HG02678 (cell line): ENCODE measurements at regions not wholly inside any gene's neighbourhood (a gene's known extent, or its start where the extent isn't known, plus 50 kb on each side); places are given as distances from the start of the nearest gene placed in this dataset.

ENCODE experiments used
- ATAC-seq: cut with Tn5 transposase; IDR thresholded peaks from one replicate; pipeline ENCODE4 v1.9.1; 2021; ENCODE audit warnings: mild to moderate bottlenecking, moderate library complexity; ENCODE audit not compliant: unreplicated experiment

DNA sequence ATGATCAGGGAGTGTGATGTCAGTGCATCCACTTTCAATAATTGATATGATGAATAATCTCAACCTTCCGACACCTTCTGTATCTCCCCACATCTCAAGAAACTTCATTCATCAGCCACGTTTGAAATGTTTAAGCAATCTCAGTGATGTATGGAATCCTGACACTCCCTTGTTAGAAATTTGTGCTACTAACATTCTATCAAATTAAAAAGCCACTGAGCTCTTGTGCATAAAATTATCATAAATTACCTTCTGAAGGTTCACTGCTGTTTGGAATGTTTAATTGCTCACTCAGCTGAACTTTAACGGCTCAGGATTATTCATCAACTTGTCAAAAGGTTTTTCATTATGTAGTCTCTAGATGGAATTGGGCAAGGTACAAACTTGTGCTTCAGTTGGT lies 108.4 kb upstream of the DPH6 start:
- no peak for ATAC-seq

DNA sequence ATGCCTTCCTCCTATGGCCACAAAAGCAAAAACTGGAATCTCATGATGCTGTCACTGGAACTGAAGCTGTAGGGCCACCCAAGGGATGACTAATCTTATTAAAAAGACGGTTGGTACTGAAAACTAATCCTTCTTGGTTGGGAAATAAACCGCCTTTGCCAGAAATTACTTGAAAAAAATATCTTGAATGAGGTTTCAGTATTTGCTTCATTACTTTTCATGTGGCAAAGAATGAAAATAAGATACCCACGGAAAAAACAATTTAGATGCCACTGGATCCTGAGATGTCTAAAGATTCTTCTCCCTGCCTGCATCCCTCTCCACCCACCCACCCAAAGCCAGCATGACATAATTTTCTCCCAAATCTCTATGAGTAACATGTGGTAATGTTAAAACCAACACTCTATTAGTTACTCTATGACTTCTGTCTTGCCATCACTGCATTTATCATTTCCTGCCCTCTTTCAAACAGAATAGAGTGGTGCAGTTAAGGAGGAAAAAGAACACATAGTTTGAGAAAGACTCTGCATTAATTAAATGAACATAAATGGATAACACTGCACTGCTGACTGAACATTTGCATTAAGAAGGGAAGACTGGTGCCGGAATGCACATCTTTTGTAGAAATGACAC lies 111.8 kb upstream of the DPH6 start:
- no peak for ATAC-seq

DNA sequence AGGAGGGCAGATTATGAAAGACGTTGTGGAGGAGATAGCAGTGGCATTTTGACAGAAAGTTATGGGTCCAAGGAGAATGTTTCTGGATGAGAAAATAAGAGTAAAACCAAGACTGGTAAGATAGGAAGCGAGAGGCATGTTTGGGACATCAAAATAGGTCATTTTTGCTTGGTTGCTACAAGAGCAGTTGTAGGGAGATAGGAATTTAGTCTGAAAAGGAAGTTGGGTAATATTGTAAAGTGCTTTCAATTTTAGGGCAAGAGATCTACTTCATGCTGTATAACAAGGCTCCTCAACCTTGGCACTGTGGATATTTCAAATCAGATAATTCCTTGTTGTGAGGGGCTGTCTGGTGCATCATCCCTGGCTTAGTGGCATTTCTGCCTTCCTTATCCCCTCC lies 118.0 kb upstream of the DPH6 start:
- no peak for ATAC-seq

DNA sequence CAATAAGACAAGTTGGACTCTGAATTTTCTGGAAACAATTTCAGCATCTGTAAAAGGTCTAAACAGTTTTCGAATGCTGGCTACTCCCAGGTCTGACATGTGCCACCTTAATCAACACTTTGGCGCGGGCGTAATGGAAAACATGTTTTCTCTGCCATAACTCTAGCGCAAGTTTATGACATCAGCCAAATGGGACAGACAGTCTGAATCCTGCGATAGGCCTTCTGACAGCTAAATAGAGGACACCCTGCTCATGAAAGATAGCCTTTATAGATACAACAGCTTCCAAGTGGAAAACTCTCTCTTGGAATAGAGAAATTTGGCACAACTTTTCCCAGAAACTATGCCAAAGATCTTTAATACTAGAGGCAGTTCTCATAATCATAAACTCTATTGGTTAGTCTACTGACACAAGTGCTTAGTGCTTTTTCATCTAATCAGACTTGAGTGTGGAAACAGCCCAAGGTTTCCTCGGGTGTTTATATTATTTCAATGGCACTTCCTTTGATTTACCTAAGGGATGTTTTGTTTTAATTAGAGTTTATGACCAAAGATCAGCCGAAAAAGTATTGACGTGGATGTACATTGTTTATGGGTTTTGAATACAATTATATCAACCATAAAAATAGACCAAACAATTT lies 120.1 kb upstream of the DPH6 start:
- no peak for ATAC-seq

DNA sequence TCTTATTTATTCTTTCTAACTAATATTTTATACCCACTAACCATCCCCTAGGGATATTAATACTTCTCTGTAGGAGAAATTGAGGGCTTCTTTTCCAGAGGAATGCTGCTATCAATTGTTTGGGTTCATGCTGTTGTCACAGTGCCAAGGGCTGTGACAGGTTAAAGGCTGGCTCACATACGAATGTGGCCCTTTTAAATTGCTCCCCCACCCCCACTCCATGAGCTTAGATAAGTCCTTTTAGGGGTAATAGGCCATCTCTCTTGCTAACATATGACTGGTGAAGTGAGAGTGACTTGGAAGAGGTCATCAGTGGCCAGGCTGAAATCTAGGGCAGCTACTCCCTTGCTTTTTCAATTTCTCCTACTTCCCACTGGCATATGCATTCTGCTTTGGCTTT lies 121.9 kb upstream of the DPH6 start:
- no peak for ATAC-seq

DNA sequence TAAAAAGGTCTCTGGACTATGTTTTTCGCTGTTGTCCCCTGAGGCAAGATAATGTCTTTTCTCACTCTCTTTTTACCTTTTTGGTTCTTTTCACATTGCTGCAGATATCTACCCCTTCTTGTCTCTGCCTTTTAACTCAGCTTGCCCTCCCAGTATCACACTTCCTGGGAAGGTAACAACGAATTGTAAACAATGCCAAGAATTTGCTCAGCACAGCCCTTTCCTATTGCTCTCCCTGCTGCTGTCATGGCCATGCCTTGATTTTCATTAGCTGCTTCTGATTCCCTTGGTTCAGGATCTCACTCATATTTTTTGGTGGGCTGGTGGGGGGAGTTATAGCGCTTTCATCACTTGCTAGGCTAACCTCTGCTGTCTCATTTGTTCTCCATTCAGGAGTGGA lies 123.1 kb upstream of the DPH6 start:
- no peak for ATAC-seq

DNA sequence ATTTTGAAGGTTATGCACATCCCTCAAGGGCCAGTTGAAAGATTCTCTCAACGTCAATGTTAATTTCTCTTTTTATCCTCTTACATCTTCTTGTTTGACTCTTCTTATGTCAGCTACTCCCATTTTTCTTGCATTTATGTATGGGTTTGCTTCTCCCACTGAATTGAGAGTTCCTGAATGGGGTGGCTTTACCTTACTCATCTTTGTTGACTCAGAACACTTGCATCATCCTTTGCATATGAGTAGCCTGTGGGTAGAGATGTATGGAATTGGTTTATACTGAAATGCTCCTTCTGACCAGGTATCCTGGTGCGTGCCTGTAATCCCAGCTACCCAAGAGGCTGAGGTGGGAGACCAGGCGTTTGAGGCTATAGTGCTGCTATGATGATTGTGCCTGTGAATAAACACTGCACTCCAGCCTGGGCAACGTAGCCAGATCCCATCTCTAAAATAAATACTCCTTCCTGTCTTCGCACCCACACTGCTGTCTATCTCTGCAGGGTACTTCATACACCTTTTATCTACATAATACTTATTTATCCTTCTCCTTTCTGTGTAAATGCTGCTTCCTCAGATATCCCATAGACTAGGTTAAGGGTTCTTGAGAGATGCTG lies 123.6 kb upstream of the DPH6 start:
- ATAC-seq: no peak

DNA sequence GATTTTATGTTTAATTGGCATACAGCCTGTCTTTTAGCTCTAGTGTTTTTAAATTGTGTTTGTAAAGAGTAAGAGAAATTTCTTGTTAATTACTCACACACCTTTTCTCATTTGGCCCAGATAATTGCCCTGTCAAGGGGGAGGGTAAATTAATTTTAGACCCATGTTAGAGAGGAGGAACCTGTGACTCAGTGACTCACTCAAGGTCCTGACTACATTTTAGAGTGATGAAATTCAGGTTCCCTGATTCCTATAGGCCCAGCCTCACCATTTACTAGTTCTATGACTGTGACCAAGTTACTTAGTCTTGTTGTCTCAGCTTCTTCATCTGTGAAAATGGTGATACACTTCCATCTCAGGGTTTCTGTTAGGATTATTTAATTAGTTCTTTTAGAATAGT lies 125.2 kb upstream of the DPH6 start:
- no peak for ATAC-seq

DNA sequence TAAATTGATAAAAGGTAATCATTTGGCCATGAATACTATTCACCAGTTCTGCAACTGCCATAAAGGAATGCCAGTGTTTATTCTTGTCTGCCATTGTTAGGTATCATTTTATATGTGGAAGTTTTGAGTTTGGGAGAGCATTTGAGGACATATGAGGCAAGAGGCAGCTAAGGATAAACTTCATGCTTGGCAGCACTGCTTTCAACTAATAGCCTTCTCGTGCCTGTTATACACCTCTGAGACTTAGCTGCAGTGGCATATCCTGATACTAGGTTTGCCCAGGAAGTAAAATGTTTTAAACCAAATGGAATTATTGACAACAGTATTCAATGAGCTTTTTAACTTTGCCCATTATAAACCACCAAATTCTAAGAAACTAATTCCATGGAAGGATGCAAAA lies 126.0 kb upstream of the DPH6 start:
- no peak for ATAC-seq

DNA sequence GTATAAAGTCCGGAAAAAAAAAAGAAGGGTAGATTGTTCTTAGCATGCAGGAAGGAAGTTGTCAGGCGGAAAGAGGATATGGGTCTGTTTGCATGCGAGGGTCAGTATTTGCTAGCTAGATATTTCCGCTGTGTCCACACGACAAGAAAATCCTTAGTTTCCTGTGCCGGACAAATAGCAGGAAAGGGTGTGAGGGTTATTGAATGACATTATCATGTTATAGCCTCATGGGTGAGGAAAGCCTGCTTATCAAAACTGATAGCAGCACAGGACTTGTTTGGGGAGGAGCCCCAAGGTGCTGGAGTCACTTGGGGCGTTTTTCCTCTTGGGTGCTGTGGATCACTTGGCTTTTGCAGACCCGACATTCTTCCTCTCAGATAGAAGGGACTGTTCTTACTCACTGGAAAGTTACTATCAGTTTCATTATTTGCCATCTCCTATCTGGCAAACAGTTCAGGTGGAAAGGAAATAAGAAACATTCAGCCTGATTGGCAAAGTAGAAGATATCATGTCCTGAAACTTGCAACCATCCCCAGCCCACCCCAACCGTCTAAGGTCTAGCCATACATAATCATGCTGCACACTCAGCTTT lies 127.2 kb upstream of the DPH6 start:
- ATAC-seq: peak; percentile 74

DNA sequence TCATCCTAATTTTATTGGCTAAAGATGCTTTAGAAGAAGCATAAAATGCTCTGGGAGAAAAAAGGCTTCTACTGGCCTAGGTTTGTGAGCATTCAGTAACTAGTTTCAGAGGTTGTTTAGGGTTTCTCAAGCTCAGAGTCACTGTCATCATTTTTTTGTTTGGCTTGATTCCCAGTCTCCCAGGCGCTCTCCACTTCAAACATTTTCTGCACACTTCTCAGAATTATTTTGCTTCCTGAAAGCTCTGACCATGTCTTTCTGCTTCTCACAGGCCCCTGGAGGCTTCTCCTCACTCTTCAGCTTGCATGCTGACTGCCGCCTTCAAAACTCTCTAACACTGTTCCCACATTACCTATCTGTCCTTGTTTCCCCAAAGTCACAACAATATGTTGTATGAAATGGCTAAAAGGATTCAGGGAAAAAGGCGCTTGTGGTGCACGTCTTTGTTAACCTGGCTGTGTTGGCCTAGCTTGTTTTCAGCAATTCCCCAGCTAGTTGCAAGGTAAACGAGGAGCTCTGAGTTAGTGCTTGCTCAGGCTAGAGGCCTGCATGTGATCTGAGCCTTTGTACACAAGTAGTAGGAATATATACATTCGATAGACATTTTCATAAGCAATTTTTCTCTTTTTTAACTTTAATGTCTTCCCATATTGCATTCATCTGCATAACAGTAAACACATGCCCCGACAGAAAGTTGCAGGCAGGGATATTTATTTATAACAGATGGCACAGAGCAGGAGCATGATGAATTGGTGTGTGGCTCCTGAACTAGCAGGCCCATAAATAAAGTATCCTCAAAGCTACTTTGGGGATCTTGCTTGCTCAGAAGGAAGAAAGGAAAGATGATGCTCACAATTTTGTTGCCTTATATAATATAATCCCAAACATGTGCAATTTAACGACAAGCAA lies 129.2 kb upstream of the DPH6 start:
- ATAC-seq: no peak

DNA sequence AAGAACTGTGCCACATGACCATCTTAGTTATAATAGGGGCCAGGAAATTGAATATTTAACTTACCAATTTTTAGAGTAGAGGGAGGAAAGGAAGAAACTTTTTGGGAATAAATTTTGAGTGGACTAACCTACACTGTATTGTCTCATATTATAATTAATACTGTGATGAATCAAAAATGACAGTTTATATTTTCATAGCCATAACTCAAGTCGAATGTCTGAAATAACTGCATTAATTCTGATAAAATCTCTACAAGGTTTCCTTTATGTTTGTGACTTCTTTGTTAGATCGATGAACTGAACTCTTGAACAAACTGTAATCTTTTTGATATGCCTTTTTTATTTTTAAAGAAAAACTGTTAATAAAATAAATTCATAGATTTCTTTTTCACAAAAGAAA lies 132.8 kb upstream of the DPH6 start:
- no peak for ATAC-seq

DNA sequence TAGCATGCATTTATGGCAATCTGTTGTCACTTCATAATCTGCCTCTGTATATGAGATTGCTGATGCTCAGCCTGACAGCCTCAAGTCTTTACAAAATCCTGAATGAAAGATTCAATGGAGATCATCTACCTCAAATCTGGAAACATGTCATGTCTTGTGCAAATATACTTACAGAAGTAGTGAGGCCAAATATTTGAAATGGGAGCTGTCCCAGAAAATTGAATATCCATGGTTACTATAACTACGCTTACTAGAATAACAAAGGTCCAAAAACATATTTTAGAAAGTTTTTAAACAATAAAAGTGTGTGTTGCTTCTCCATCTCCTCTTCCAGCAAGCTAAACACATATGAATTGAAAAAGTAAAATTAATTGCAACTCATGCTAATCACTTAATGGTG lies 133.2 kb upstream of the DPH6 start:
- no peak for ATAC-seq

DNA sequence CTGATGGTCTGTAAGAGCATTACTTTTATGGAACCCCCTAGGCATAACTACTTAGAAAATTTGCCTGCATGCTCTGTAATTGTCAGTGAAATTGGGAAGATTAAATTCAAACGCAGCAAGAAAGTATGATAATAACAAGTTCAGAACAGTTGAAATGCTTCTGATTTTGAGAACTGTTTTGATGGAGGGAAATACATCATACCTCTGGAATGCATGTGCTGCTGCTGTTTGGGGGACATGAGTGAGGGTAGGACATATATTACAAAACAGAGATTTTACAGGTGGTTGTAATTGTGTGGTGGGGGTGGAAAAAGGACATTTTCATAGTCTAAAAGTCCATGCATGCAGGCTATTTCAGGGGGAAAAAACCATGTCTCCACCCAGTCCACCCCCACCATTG lies 135.0 kb upstream of the DPH6 start:
- ATAC-seq: no peak

DNA sequence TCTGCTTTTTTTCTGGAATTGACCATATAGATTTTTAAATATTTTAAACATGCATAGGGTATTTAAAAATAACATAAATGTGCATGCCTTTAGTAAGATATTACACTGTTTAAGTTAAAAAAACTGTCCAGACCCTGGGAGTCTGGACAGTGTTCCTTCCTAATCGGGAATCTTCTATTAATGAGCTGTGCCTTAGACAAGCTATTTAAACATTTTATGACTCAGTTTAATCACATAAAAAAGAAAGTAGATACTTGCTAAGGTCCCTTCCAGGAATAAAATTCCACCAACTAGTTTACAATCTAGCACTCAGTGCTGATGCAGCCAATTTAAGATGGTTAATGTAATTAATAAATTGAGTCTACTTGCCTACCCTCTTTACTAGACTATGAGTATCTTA lies 140.4 kb upstream of the DPH6 start:
- no peak for ATAC-seq

DNA sequence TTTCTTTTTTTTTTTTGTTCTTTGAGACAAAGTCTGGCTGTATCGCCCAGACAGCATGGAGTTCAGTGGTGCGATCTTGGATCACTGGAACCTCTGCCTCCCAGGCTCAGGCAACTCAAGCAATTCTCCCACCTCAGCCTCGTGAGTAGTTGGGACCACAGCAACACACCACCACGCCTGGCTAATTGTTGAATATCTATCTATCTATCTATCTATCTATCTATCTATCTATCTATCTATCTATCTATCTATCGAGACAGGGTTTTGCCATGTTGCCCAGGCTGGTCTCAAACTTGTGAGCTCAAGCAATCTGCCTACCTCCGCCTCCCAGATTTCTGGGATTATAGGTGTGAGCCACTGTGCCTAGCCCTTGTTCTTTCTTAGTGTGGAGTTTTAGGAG lies 143.3 kb upstream of the DPH6 start:
- no peak for ATAC-seq

DNA sequence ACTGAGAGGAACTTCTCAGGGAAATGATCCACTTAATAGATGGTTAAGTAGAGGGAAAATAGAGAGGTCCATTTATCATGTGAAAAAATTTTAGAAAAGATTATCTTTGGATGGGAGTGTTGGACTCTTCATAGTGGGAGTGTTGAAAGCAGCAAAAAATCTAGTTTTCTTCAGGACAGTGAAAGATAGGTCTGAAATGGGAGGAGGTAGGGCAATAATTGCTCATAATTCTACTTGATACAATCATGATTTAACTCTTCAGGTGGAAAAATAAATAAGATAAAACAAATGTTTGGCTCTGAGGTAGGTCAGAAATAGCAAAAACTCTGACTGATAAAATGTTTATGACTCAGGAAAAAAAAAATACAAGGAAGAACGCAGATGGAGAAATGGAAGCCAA lies 144.1 kb upstream of the DPH6 start:
- no peak for ATAC-seq

DNA sequence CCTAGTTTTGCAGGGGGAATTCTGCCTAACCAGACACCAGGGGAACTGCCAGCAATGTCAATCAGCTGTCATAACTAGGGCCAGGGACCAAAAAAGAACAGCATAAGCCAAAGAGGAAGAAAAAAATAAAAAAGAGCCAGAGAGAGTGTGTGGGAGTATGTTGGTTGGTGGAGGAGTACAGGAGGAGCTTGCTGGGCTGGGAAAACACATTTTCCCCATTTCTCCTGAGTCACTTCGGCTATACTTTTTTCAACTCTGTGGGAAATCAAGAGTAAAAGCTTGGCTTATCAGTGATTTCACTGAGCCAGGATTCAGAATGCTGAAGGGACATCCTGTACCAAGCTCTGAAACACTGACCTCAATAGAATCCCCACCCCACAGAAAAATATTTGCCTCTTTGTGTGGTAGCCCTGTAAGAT lies 144.7 kb upstream of the DPH6 start:
- no peak for ATAC-seq

DNA sequence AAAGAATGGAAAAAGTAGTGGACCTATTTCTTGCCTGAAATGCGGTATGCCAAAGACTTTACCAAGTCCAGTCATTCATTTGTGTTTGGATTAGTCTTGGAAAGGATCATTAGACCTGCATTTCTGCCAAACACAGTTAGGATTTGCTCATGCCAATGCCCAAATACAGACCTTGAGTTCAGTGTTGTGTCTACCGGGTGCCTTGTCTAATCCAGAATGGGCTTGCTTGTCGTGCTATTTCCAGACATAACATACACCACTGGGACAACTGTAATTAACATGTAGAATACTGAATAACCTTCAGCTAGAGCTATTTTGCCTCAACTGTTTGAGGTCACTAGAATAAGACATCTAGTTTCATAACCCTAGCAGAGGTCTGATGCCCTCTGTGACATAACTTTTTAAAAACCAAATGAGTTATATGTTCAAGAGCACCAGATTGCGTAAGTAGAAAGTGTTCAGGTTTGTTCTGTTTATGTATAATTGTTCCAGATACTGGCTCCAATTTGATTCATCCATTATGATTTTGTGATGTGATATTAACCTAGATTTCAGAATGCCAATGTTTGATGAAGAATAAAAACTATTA lies 145.3 kb upstream of the DPH6 start:
- ATAC-seq: no peak

DNA sequence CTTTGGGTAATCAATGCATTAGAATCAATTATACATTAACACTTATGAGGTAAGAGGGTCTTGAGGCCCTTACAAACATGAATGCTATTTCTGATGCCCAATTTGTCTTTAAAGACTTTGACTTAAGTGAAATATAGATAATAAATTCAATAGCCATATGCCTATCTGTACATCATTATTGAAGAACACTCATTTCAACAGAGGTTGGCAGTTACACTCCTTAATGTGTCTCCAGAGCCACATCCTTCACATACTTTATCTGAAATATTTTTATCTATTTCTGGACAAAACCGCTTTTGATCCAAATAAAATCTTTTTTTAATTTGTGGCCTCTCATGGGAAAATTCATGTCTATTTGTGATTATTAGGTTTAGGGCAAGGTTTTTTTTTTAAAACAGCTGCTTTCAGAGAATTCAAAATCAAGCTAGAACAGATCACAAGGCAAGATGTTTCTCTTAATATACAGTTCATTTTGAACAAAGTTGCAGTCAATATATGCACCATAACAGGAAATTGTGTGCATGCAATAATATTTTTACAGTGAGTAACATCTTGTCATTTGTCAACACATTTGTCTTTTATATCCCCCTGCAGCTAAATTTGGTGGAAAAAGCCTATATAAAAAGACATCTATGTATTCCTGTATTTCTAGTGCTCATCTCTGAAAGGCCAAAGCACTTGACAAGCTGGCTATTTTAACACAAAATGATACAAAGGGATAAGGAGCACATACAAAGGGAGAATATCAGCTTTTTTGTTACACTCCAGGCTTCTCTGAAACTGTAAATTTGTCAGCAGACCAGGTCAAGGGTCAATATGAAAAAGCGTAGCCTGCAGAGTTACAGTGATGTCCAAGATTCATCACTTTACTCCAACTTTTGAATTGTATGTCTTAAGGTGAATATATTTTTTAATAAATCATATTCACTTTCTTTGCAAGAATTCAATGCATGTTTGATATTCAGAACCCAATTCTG lies 146.2 kb upstream of the DPH6 start:
- ATAC-seq: no peak
